ENCODE measurements at regions not wholly inside any gene's neighbourhood (a gene's known extent, or its start where the extent isn't known, plus 50 kb on each side); places are given as distances from the start of the nearest gene placed in this dataset.

GRCh38 chr6:163916315-163917081, 502.0 kb downstream of the QKI start:
- no peak for TF ChIP-seq CTCF (IDR thresholded peaks at IDR 0.05; ENCODE audit: extremely low read depth, missing control alignments)
- no peak for DNase-seq (ENCODE audit: low spot score)

GRCh38 chr6:163915131-163915530, 500.6 kb downstream of the QKI start:
- no peak for TF ChIP-seq CTCF (IDR thresholded peaks at IDR 0.05; ENCODE audit: extremely low read depth, missing control alignments)
- DNase-seq (ENCODE audit: low spot score), result no peak

- TF ChIP-seq CTCF (IDR thresholded peaks at IDR 0.05; ENCODE audit: extremely low read depth, missing control alignments), result no peak
- no peak for DNase-seq (ENCODE audit: low spot score)
Observed at GRCh38 chr6:163913045-163913444, 498.5 kb downstream of the QKI start.

- DNase-seq (ENCODE audit: low spot score), result no peak
- TF ChIP-seq CTCF (IDR thresholded peaks at IDR 0.05; ENCODE audit: extremely low read depth, missing control alignments), result no peak
Observed at GRCh38 chr6:163906006-163906710, 491.6 kb downstream of the QKI start.

GRCh38 chr6:163904186-163904585, 489.7 kb downstream of the QKI start:
- DNase-seq (ENCODE audit: low spot score), result no peak
- TF ChIP-seq CTCF (IDR thresholded peaks at IDR 0.05; ENCODE audit: extremely low read depth, missing control alignments), result no peak

- DNase-seq (ENCODE audit: low spot score), result no peak
- TF ChIP-seq CTCF (IDR thresholded peaks at IDR 0.05; ENCODE audit: extremely low read depth, missing control alignments), result no peak
Observed at GRCh38 chr6:163903541-163903940, 489.0 kb downstream of the QKI start.

GRCh38 chr6:163902993-163903392, 488.5 kb downstream of the QKI start:
- DNase-seq (ENCODE audit: low spot score), result no peak
- no peak for TF ChIP-seq CTCF (IDR thresholded peaks at IDR 0.05; ENCODE audit: extremely low read depth, missing control alignments)

All from GM20000 (cell line).